Karpas-422 (cell line): ENCODE measurements at regions not wholly inside any gene's neighbourhood (a gene's known extent, or its start where the extent isn't known, plus 50 kb on each side); places are given as distances from the start of the nearest gene placed in this dataset.
"Not testable (repeated sequence)": the region's sequence is repeated elsewhere in the genome, so short reads cannot be mapped to it uniquely, and the experiment has no call there.

ENCODE experiments used
- DNase-seq: peaks from one replicate; pipeline ENCODE4 v3.0.0-alpha.2; 2015
- H2AFZ ChIP-seq: fragments of 200-600 bp; sonication (generic); 2 replicates; pipeline ENCODE4 v1.6.1; 2014; ENCODE audit warnings: antibody characterized with exemption, low read length, mixed read lengths
- H3K27ac ChIP-seq: fragments of 200-600 bp; sonication (generic); 2 replicates; pipeline ENCODE4 v1.5.1; 2014; ENCODE audit warnings: mild to moderate bottlenecking, low read length, moderate library complexity
- H3K27me3 ChIP-seq: fragments of 200-600 bp; sonication (generic); 2 replicates; pipeline ENCODE4 v1.6.1; 2014; ENCODE audit warnings: low read length, mixed read lengths
- H3K36me3 ChIP-seq: fragments of 200-600 bp; sonication (generic); 2 replicates; pipeline ENCODE4 v1.6.1; 2014; ENCODE audit warnings: low read length, mixed read lengths; ENCODE audit not compliant: insufficient read depth
- H3K4me1 ChIP-seq: fragments of 200-600 bp; sonication (generic); 2 replicates; pipeline ENCODE4 v1.6.1; 2014; ENCODE audit warnings: mild to moderate bottlenecking, low read length, mixed read lengths
- H3K4me2 ChIP-seq: fragments of 200-600 bp; sonication (generic); 2 replicates; pipeline ENCODE4 v1.6.1; 2014; ENCODE audit warnings: low read length, low read depth, mild to moderate bottlenecking; ENCODE audit not compliant: poor library complexity, severe bottlenecking
- H3K4me3 ChIP-seq: fragments of 200-600 bp; sonication (generic); 2 replicates; pipeline ENCODE4 v1.5.1; 2014; ENCODE audit warnings: mild to moderate bottlenecking, antibody characterized with exemption, low read length, mixed read lengths
- H3K79me2 ChIP-seq: fragments of 200-600 bp; sonication (generic); 2 replicates; pipeline ENCODE4 v1.6.1; 2014; ENCODE audit warnings: mild to moderate bottlenecking, low read length, mixed read lengths
- H3K9ac ChIP-seq: fragments of 200-600 bp; sonication (generic); 2 replicates; pipeline ENCODE4 v1.6.0; 2014; ENCODE audit warnings: low read length
- H3K9me2 ChIP-seq: fragments of 200-600 bp; sonication (generic), shearing (Covaris generic); replicated peaks from 2 replicates; pipeline ENCODE4 v1.6.0; 2014; ENCODE audit warnings: mild to moderate bottlenecking, low read length, moderate library complexity; ENCODE audit not compliant: insufficient read depth
- H3K9me3 ChIP-seq: fragments of 300-700, 200-600 bp; sonication (generic); 2 replicates; pipeline ENCODE4 v1.6.1; 2014; ENCODE audit warnings: low read length, mixed read lengths
- H4K20me1 ChIP-seq: fragments of 200-600 bp; sonication (generic); 2 replicates; pipeline ENCODE4 v1.6.1; 2014; ENCODE audit warnings: mild to moderate bottlenecking, antibody characterized with exemption, low read length, low read depth; ENCODE audit not compliant: insufficient read depth

- not testable (repeated sequence) for H3K9ac ChIP-seq, H2AFZ ChIP-seq, H4K20me1 ChIP-seq, H3K27ac ChIP-seq, H3K4me3 ChIP-seq, H3K4me1 ChIP-seq, H3K9me2 ChIP-seq, H3K27me3 ChIP-seq, H3K4me2 ChIP-seq, H3K9me3 ChIP-seq, H3K36me3 ChIP-seq, H3K79me2 ChIP-seq
- peak; percentile 15 for DNase-seq
These were observed 202.7 kb downstream of the BCL2L11 start for GRCh38 chr2:111323384-111323783.

DNA sequence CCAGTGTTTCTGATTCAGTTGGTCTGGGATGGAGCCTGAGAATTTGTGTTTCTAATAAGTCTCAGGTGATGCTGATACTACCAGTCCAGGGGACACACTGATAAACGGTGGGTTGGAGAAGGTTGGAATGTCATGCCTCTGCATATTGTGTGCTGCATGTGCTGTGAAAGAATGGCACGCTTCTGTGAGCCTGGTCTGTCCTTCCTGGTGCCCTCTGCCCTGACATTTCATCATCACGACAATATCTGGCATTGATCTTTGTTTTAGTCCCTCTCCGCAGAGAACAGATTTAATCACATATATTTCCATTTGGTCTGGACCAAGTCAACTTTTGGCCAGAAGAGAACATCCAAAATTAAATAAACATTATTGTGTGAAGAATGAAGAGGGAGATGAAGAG, 207.0 kb downstream of the BCL2L11 start:
- not testable (repeated sequence) for H3K9ac ChIP-seq, H3K9me2 ChIP-seq, H3K27me3 ChIP-seq, H3K36me3 ChIP-seq, H3K4me3 ChIP-seq, H3K27ac ChIP-seq, H3K4me2 ChIP-seq, H4K20me1 ChIP-seq, H2AFZ ChIP-seq, H3K9me3 ChIP-seq, H3K79me2 ChIP-seq, DNase-seq, H3K4me1 ChIP-seq

- DNase-seq, H3K79me2 ChIP-seq, H3K4me3 ChIP-seq, H2AFZ ChIP-seq, H3K9me3 ChIP-seq, H3K4me1 ChIP-seq, H3K36me3 ChIP-seq, H3K27me3 ChIP-seq, H3K9ac ChIP-seq, H3K4me2 ChIP-seq, H3K27ac ChIP-seq, H4K20me1 ChIP-seq, H3K9me2 ChIP-seq: not testable (repeated sequence)
These were observed 208.6 kb downstream of the BCL2L11 start for GRCh38 chr2:111329309-111329708.

DNA sequence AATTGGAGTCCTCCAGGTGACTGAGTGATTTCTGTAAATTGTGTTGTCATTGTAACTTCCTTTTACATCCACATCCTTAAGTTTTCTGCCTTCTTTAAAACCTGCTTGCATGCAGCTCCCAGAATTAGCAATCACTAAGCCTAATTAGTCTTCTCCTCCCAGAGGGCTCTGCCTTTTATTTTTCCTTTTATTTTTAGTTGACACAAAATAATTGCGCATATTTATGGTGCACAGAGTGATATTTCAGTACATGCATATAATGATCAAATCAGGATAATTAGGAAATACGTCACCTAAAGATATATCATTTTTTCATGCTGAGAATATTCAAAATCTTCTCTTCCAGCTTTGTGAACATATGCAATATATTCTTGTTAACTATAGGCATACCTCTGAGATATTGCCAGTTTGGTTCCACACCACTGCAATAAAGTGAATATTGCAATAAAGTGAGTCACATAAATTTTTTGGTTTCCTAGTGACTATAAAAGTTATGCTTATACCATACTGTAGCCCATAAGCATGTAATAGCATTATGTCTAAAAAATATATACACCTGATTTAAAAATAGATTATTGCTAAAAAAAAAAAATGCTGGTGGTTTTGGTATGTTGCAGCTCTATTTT, 210.5 kb downstream of the BCL2L11 start:
- not testable (repeated sequence) for H2AFZ ChIP-seq, H3K36me3 ChIP-seq, H3K9ac ChIP-seq, H3K4me3 ChIP-seq, H3K9me3 ChIP-seq, H3K27me3 ChIP-seq, H3K9me2 ChIP-seq, H4K20me1 ChIP-seq, H3K79me2 ChIP-seq, H3K27ac ChIP-seq, H3K4me1 ChIP-seq, DNase-seq, H3K4me2 ChIP-seq

DNA sequence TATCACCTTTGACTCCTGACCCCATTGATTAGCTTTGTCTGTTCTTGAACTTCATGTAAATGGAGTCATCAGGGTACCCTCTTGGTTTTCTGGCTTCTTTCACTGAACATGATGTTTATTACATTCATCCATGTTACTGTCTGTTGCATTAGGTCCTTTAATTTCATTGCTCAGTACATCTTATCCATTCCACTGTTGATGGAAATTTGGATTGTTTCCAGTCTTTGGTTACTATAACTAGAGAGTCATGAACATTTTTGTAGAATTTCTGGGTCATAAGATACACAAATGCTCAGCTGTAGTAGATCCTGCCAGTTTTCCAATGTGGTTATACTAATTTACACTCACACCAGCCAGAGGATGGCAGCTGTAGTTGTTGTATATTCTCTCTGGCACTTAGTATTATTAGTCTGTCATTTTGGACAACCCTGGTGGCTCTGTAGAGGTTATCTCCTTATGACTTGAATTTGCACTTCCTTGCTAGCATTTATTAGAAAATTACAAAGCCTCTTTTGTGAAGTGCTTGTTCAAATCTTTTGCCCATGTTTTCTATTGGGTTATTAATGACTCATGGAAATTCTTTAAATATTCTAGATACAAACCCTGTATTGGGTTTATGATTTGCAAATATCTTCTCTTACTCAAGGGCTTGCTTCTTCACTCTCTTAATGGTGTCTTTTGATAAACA, 214.7 kb downstream of the BCL2L11 start:
- not testable (repeated sequence) for H4K20me1 ChIP-seq, H3K27ac ChIP-seq, H3K9ac ChIP-seq, H3K27me3 ChIP-seq, H2AFZ ChIP-seq, H3K4me3 ChIP-seq, H3K36me3 ChIP-seq, H3K9me3 ChIP-seq, H3K9me2 ChIP-seq, H3K4me2 ChIP-seq, DNase-seq, H3K4me1 ChIP-seq, H3K79me2 ChIP-seq

- not testable (repeated sequence) for H3K27me3 ChIP-seq, H3K4me1 ChIP-seq, H3K9me2 ChIP-seq, H3K79me2 ChIP-seq, H3K27ac ChIP-seq, H2AFZ ChIP-seq, DNase-seq, H3K4me2 ChIP-seq, H3K9me3 ChIP-seq, H3K36me3 ChIP-seq, H4K20me1 ChIP-seq, H3K4me3 ChIP-seq, H3K9ac ChIP-seq
These were observed 217.8 kb downstream of the BCL2L11 start for GRCh38 chr2:111338474-111338873.

DNA sequence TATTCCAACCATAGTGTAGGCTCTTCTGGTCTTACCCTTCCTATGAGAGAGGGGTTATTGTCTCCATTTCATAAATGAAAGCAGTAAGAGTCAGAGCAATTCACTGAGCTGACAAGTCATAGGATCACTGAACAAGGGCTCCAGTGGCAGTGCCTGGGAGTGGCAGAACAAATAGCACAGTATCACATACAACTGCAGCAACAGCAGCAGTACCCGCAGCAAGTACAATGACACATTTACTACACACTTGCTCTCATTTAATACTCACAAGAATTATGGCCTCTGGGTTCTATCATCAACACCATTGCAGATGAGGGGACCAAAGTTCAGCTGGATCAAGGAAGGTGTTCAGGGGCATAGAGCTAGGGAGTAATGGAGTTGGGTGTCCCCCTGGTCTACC, 218.8 kb downstream of the BCL2L11 start:
- H3K9ac ChIP-seq, H3K4me2 ChIP-seq, H3K4me1 ChIP-seq, H3K4me3 ChIP-seq, H2AFZ ChIP-seq, H4K20me1 ChIP-seq, H3K27ac ChIP-seq, H3K27me3 ChIP-seq, H3K9me2 ChIP-seq, H3K36me3 ChIP-seq, DNase-seq, H3K79me2 ChIP-seq, H3K9me3 ChIP-seq: not testable (repeated sequence)

GRCh38 chr2:111344590-111344989, 223.9 kb downstream of the BCL2L11 start:
- not testable (repeated sequence) for DNase-seq, H3K9ac ChIP-seq, H3K4me3 ChIP-seq, H3K4me2 ChIP-seq, H4K20me1 ChIP-seq, H3K27ac ChIP-seq, H3K9me3 ChIP-seq, H3K79me2 ChIP-seq, H3K4me1 ChIP-seq, H3K27me3 ChIP-seq, H3K36me3 ChIP-seq, H2AFZ ChIP-seq, H3K9me2 ChIP-seq

GRCh38 chr2:111345439-111345838, 224.7 kb downstream of the BCL2L11 start:
- H3K4me2 ChIP-seq, H4K20me1 ChIP-seq, H3K36me3 ChIP-seq, H3K79me2 ChIP-seq, DNase-seq, H3K9me3 ChIP-seq, H3K27me3 ChIP-seq, H3K9ac ChIP-seq, H3K27ac ChIP-seq, H3K4me1 ChIP-seq, H2AFZ ChIP-seq, H3K9me2 ChIP-seq, H3K4me3 ChIP-seq: not testable (repeated sequence)
